ENCODE measurements at regions not wholly inside any gene's neighbourhood (a gene's known extent, or its start where the extent isn't known, plus 50 kb on each side); places are given as distances from the start of the nearest gene placed in this dataset.

DNA sequence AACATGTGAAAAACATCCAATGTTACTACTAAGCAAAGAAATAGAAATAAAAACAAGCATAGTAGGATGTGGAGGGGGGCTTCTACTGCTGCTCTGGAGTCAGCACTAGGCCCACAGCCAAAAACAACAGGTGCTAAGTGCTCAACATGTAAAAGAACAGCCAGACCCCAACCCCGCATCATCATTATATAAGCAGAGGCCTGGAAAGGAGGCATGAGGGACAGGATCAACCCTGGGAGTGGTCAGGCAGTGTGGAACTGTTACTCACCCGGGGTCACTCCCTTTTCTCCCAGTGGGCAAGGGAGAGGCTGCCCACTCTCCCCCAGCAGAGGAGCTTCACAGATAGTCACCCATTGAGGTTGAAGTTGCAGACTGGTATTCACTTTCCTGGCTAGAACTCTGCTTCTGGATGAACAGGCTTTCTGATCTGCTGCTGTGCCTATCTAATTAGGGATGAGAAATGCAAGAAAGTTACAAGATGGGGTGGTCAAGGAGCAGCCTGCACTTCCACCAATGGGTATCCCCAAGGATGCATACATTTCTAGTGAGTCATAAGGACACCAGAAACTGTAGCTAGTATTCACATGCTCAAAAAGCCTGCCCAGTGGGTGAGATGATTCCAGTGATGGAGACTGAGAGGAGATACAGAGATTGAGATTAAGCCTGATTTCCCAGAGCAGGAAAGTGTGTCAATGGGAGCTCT is 480.1 kb upstream of the TCF4 start:
- TF ChIP-seq, protein P1, sequence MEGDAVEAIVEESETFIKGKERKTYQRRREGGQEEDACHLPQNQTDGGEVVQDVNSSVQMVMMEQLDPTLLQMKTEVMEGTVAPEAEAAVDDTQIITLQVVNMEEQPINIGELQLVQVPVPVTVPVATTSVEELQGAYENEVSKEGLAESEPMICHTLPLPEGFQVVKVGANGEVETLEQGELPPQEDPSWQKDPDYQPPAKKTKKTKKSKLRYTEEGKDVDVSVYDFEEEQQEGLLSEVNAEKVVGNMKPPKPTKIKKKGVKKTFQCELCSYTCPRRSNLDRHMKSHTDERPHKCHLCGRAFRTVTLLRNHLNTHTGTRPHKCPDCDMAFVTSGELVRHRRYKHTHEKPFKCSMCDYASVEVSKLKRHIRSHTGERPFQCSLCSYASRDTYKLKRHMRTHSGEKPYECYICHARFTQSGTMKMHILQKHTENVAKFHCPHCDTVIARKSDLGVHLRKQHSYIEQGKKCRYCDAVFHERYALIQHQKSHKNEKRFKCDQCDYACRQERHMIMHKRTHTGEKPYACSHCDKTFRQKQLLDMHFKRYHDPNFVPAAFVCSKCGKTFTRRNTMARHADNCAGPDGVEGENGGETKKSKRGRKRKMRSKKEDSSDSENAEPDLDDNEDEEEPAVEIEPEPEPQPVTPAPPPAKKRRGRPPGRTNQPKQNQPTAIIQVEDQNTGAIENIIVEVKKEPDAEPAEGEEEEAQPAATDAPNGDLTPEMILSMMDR (IDR thresholded peaks at IDR 0.05; ENCODE audit: insufficient read depth, low read length, poor library complexity, severe bottlenecking): no peak
- TF ChIP-seq EZH2phosphoT487 (conservative IDR thresholded peaks at IDR 0.05; ENCODE audit: low read length): no peak
- H2AFZ ChIP-seq (ENCODE audit: low read depth, low read length, severe bottlenecking): no peak overlapping the region
- H3K4me3 ChIP-seq (ENCODE audit: insufficient read depth, low read length, poor library complexity, severe bottlenecking): no peak overlapping the region
- no peaks in the 10 kb centered on the region for H3K79me2 ChIP-seq (ENCODE audit: insufficient read depth, low read length)
- H3K9me2 ChIP-seq (replicated peaks; ENCODE audit: insufficient read depth, low read length): no peaks in the 10 kb centered on the region; the same call in 1 of the 2 replicates
- H3K27ac ChIP-seq (ENCODE audit: low read depth, low read length): no peak overlapping the region
- H3K4me2 ChIP-seq (ENCODE audit: low read depth, low read length, poor library complexity, severe bottlenecking): no peak overlapping the region
- H3K9me3 ChIP-seq (ENCODE audit: insufficient read depth, low read length): no peaks in the 10 kb centered on the region
- no peaks in the 10 kb centered on the region for H3F3A ChIP-seq (ENCODE audit: insufficient read depth)
- no peaks in the 10 kb centered on the region for H3K27me3 ChIP-seq (ENCODE audit: low read length)
- no peaks in the 10 kb centered on the region for H4K20me1 ChIP-seq (ENCODE audit: low read depth, low read length)
- H3K9ac ChIP-seq (ENCODE audit: low read length): no peak overlapping the region
- H3K36me3 ChIP-seq (ENCODE audit: low read length): no peaks in the 10 kb centered on the region

DNA sequence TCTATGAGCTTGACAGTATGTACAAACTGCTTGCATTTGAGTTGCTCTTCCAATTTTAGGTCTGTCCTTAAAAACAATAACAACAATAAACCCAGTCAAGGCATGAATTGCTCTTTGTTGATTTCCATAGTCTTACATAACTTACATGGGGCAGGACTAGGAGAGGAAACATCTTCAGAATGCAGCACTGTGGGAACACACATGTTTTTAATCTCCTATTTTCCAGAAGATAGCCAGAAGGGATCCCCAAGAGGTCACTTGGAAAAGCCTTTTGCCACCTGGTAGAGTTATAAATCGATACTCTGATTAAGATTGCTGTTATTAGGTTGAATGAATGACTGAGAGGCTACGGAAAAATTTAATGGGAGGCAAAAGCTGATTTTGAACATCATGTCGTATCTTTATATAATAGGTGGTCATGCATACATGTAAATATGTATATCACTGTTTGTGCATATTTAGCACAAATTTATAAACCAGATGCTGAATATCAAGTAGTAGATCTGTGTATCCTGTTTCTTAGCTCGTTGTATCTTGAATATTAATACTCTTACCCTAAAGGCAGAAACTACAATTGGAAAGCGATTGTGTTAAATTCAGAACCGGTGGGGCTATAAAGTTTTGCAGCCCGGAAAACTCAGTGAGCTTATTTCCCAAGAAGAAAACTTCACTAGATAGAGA is 479.4 kb upstream of the TCF4 start:
- Histone ChIP-seq H3K4me2 (ENCODE audit: low read depth, low read length, poor library complexity, severe bottlenecking) (no peak overlapping the region), H3K27ac (ENCODE audit: low read depth, low read length) (no peak overlapping the region), H3K4me3 (ENCODE audit: insufficient read depth, low read length, poor library complexity, severe bottlenecking) (no peak overlapping the region), H3K9me2 (replicated peaks; ENCODE audit: insufficient read depth, low read length) (no peaks in the 10 kb centered on the region; the same call in none of the 2 replicates), H3K36me3 (ENCODE audit: low read length) (no peaks in the 10 kb centered on the region), H2AFZ (ENCODE audit: low read depth, low read length, severe bottlenecking) (no peak overlapping the region), H3K27me3 (ENCODE audit: low read length) (no peaks in the 10 kb centered on the region), H4K20me1 (ENCODE audit: low read depth, low read length) (no peaks in the 10 kb centered on the region), H3K9me3 (ENCODE audit: insufficient read depth, low read length) (no peaks in the 10 kb centered on the region), H3F3A (ENCODE audit: insufficient read depth) (no peaks in the 10 kb centered on the region), H3K79me2 (ENCODE audit: insufficient read depth, low read length) (no peaks in the 10 kb centered on the region), H3K9ac (ENCODE audit: low read length) (no peak overlapping the region)
- TF ChIP-seq, protein P1 (IDR thresholded peaks at IDR 0.05; ENCODE audit: insufficient read depth, low read length, poor library complexity, severe bottlenecking): no peak
- TF ChIP-seq EZH2phosphoT487 (conservative IDR thresholded peaks at IDR 0.05; ENCODE audit: low read length): no peak

DNA sequence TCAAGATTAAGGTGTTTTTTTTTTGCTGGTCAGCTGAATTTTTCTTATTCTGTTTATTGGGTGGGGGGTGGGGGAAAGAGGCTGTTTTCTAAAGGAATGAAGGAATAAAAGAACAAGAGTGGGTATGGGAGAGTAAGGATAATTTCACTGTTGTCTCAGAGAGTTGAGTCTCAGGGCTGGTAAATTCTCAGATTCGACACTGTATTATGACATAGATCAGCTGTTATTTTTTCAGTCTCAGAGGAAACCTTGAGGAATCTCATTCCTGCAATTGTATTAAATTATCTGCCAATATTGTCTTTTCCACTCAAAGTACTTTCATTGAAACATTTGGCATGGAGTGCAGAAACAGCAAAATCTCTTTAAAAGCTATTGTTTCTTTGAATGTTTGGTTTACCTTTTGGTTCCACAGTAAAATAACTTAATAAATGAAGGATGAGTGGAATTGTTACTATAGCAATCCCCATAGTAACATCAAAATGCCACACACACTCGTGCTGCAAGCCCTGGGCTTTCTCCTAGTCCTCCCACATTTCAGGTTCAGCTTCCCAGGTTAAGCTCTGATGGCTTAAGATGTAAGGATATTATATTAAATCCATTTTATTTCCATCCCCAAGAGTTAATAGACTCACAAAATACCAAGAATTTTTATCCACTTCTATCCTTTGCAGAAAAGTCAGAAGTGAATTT is 478.7 kb upstream of the TCF4 start:
- H3K79me2 ChIP-seq (ENCODE audit: insufficient read depth, low read length): no peaks in the 10 kb centered on the region
- H3K27me3 ChIP-seq (ENCODE audit: low read length): no peaks in the 10 kb centered on the region
- no peak overlapping the region for H2AFZ ChIP-seq (ENCODE audit: low read depth, low read length, severe bottlenecking)
- no peaks in the 10 kb centered on the region for H3K9me3 ChIP-seq (ENCODE audit: insufficient read depth, low read length)
- no peak overlapping the region for H3K9ac ChIP-seq (ENCODE audit: low read length)
- H3K4me2 ChIP-seq (ENCODE audit: low read depth, low read length, poor library complexity, severe bottlenecking): no peak overlapping the region
- H3K36me3 ChIP-seq (ENCODE audit: low read length): no peaks in the 10 kb centered on the region
- no peak overlapping the region for H3K27ac ChIP-seq (ENCODE audit: low read depth, low read length)
- TF ChIP-seq EZH2phosphoT487 (conservative IDR thresholded peaks at IDR 0.05; ENCODE audit: low read length): no peak
- TF ChIP-seq, protein P1 (IDR thresholded peaks at IDR 0.05; ENCODE audit: insufficient read depth, low read length, poor library complexity, severe bottlenecking): no peak
- H3K4me3 ChIP-seq (ENCODE audit: insufficient read depth, low read length, poor library complexity, severe bottlenecking): no peak overlapping the region
- no peaks in the 10 kb centered on the region; the same call in none of the 2 replicates for H3K9me2 ChIP-seq (replicated peaks; ENCODE audit: insufficient read depth, low read length)
- no peaks in the 10 kb centered on the region for H4K20me1 ChIP-seq (ENCODE audit: low read depth, low read length)
- H3F3A ChIP-seq (ENCODE audit: insufficient read depth): no peaks in the 10 kb centered on the region

All from SU-DHL-6 (cell line).